Neural cell (in vitro differentiated cells): ENCODE measurements at regions not wholly inside any gene's neighbourhood (a gene's known extent, or its start where the extent isn't known, plus 50 kb on each side); places are given as distances from the start of the nearest gene placed in this dataset.
"Not testable (repeated sequence)": the region's sequence is repeated elsewhere in the genome, so short reads cannot be mapped to it uniquely, and the experiment has no call there.

Experiments
- H2AFZ ChIP-seq: fragments of 200-600, 300-800 bp; sonication (generic), shearing (Covaris generic); 2 replicates; pipeline ENCODE4 v1.6.0; 2014; ENCODE audit warnings: low read depth, mild to moderate bottlenecking, antibody characterized with exemption, low read length, moderate library complexity
- H3F3A ChIP-seq: fragments of 200-600 bp; shearing (Covaris generic); 2 replicates; pipeline ENCODE4 v1.6.1; 2016; ENCODE audit warnings: mild to moderate bottlenecking, moderate library complexity, mixed read lengths, antibody characterized with exemption, low read length; ENCODE audit not compliant: insufficient read depth, poor library complexity, severe bottlenecking
- H3K27ac ChIP-seq: fragments of 200-600, 300-800 bp; sonication (generic), shearing (Covaris generic); 2 replicates; pipeline ENCODE4 v1.5.1; 2014; ENCODE audit warnings: mild to moderate bottlenecking, low read length, moderate library complexity
- H3K27me3 ChIP-seq: fragments of 300-800, 200-600 bp; sonication (generic), shearing (Covaris generic); 2 replicates; pipeline ENCODE4 v1.6.0; 2014; ENCODE audit warnings: mild to moderate bottlenecking, low read depth, low read length, moderate library complexity; ENCODE audit not compliant: insufficient read depth
- H3K36me3 ChIP-seq: fragments of 300-800, 200-600 bp; sonication (generic), shearing (Covaris generic); 2 replicates; pipeline ENCODE4 v1.5.1; 2014; ENCODE audit warnings: mild to moderate bottlenecking, antibody characterized with exemption, low read length, moderate library complexity; ENCODE audit not compliant: insufficient read depth
- H3K4me2 ChIP-seq: fragments of 300-800, 200-600 bp; sonication (generic), shearing (Covaris generic); 2 replicates; pipeline ENCODE4 v1.6.0; 2014; ENCODE audit warnings: mild to moderate bottlenecking, low read length
- H3K4me3 ChIP-seq: fragments of 300-800, 200-600 bp; sonication (generic), shearing (Covaris generic); 2 replicates; pipeline ENCODE4 v1.5.1; 2014; ENCODE audit warnings: mild to moderate bottlenecking, low read length, moderate library complexity
- H3K79me2 ChIP-seq: fragments of 200-600 bp; shearing (Covaris generic); replicated peaks from 2 replicates; pipeline ENCODE4 v1.6.0; 2014; ENCODE audit warnings: mild to moderate bottlenecking, low read length, moderate library complexity; ENCODE audit not compliant: insufficient read depth
- H3K9ac ChIP-seq: fragments of 300-800, 200-600 bp; sonication (generic), shearing (Covaris generic); 2 replicates; pipeline ENCODE4 v1.6.1; 2016; ENCODE audit warnings: mild to moderate bottlenecking, low read length, mixed read lengths
- H3K9me2 ChIP-seq: fragments of 200-600 bp; shearing (Covaris generic); 2 replicates; pipeline ENCODE4 v1.6.1; 2016; ENCODE audit warnings: mild to moderate bottlenecking, low read length, mixed read lengths; ENCODE audit not compliant: insufficient read depth
- H3K9me3 ChIP-seq: fragments of 200-600, 300-800 bp; sonication (generic), shearing (Covaris generic); 2 replicates; pipeline ENCODE4 v1.6.1; 2016; ENCODE audit warnings: mild to moderate bottlenecking, mixed run types, low read length, moderate library complexity, mixed read lengths
- H4K20me1 ChIP-seq: fragments of 200-600 bp; shearing (Covaris generic); 2 replicates; pipeline ENCODE4 v1.6.1; 2016; ENCODE audit warnings: mild to moderate bottlenecking, mixed run types; ENCODE audit not compliant: insufficient read depth
- EP300 ChIP-seq: fragments of 450-650 bp; conservative IDR thresholded peaks from 2 replicates; pipeline ENCODE4 v1.6.1; 2014; ENCODE audit warnings: antibody characterized with exemption, mild to moderate bottlenecking, moderate library complexity; ENCODE audit not compliant: poor library complexity, severe bottlenecking
- EZH2 ChIP-seq: fragments of 200-600, 300-800 bp; shearing (Covaris generic), sonication (generic); IDR thresholded peaks from 2 replicates; pipeline ENCODE4 v1.6.1; 2014; ENCODE audit warnings: antibody characterized with exemption, low read length, borderline replicate concordance, mild to moderate bottlenecking; ENCODE audit not compliant: insufficient read depth, poor library complexity, severe bottlenecking
- MXI1 ChIP-seq: fragments of 450-650 bp; conservative IDR thresholded peaks from 2 replicates; pipeline ENCODE4 v1.6.1; 2014; ENCODE audit warnings: antibody characterized with exemption, mild to moderate bottlenecking; ENCODE audit not compliant: poor library complexity, severe bottlenecking
- POLR2AphosphoS5 ChIP-seq: IDR thresholded peaks from 2 replicates; pipeline ENCODE4 v1.6.1; 2012
- RAD21 ChIP-seq: fragments of 450-650 bp; conservative IDR thresholded peaks from 2 replicates; pipeline ENCODE4 v1.6.1; 2014; ENCODE audit warnings: antibody characterized with exemption, mild to moderate bottlenecking, moderate library complexity
- SMC3 ChIP-seq: fragments of 450-650 bp; conservative IDR thresholded peaks from 2 replicates; pipeline ENCODE4 v1.6.1; 2014; ENCODE audit warnings: antibody characterized with exemption, mild to moderate bottlenecking, moderate library complexity; ENCODE audit not compliant: poor library complexity
- TAF1 ChIP-seq: IDR thresholded peaks from 2 replicates; pipeline ENCODE4 v1.6.1; 2012; ENCODE audit warnings: low read depth
- TF ChIP-seq, protein P1 (sequence below): IDR thresholded peaks from 2 replicates; pipeline ENCODE4 v1.6.1; 2012; ENCODE audit warnings: borderline replicate concordance
- TF ChIP-seq, protein P2 (sequence below): fragments of 450-650 bp; IDR thresholded peaks from 2 replicates; pipeline ENCODE4 v1.5.1; 2014; ENCODE audit warnings: antibody characterized with exemption, mild to moderate bottlenecking, moderate library complexity; ENCODE audit not compliant: poor library complexity, severe bottlenecking

DNA sequence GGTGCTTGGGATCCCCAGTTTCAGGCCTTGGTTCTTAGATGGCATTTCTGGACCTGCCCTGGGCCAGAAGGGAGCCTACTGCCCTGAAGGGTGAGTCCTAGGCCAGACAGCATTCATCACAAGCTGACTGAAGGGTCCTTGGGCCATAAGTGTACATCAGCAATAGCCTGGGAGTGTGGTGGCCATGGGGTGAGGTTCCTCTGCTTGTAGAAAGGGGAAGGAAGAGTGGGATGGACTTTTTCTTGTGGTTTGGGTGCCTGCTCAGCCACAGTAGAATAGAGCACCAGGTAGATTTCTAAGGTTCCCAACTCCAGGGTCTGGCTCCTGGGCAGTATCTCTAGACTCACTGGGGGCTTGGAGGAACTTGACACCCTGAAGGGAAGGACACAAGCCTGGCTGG, 95.2 kb upstream of the PHF24 start:
- Histone ChIP-seq H3K79me2 (no peaks in the 10 kb centered on the region), H3K4me3 (no peak overlapping the region), H3K27ac (no peak overlapping the region), H3K36me3 (no peaks in the 10 kb centered on the region), H3F3A (no peaks in the 10 kb centered on the region), H2AFZ (no peak overlapping the region), H3K9me2 (no peaks in the 10 kb centered on the region), H3K4me2 (no peak overlapping the region), H3K9me3 (no peaks in the 10 kb centered on the region), H4K20me1 (no peaks in the 10 kb centered on the region), H3K27me3 (no peaks in the 10 kb centered on the region), H3K9ac (no peak overlapping the region)
- TF ChIP-seq, protein P1, sequence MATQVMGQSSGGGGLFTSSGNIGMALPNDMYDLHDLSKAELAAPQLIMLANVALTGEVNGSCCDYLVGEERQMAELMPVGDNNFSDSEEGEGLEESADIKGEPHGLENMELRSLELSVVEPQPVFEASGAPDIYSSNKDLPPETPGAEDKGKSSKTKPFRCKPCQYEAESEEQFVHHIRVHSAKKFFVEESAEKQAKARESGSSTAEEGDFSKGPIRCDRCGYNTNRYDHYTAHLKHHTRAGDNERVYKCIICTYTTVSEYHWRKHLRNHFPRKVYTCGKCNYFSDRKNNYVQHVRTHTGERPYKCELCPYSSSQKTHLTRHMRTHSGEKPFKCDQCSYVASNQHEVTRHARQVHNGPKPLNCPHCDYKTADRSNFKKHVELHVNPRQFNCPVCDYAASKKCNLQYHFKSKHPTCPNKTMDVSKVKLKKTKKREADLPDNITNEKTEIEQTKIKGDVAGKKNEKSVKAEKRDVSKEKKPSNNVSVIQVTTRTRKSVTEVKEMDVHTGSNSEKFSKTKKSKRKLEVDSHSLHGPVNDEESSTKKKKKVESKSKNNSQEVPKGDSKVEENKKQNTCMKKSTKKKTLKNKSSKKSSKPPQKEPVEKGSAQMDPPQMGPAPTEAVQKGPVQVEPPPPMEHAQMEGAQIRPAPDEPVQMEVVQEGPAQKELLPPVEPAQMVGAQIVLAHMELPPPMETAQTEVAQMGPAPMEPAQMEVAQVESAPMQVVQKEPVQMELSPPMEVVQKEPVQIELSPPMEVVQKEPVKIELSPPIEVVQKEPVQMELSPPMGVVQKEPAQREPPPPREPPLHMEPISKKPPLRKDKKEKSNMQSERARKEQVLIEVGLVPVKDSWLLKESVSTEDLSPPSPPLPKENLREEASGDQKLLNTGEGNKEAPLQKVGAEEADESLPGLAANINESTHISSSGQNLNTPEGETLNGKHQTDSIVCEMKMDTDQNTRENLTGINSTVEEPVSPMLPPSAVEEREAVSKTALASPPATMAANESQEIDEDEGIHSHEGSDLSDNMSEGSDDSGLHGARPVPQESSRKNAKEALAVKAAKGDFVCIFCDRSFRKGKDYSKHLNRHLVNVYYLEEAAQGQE, result no peak
- TF ChIP-seq POLR2AphosphoS5 (no peak), EP300 (no peak), MXI1 (no peak), TAF1 (no peak), EZH2 (no peak)
- TF ChIP-seq, protein P2, sequence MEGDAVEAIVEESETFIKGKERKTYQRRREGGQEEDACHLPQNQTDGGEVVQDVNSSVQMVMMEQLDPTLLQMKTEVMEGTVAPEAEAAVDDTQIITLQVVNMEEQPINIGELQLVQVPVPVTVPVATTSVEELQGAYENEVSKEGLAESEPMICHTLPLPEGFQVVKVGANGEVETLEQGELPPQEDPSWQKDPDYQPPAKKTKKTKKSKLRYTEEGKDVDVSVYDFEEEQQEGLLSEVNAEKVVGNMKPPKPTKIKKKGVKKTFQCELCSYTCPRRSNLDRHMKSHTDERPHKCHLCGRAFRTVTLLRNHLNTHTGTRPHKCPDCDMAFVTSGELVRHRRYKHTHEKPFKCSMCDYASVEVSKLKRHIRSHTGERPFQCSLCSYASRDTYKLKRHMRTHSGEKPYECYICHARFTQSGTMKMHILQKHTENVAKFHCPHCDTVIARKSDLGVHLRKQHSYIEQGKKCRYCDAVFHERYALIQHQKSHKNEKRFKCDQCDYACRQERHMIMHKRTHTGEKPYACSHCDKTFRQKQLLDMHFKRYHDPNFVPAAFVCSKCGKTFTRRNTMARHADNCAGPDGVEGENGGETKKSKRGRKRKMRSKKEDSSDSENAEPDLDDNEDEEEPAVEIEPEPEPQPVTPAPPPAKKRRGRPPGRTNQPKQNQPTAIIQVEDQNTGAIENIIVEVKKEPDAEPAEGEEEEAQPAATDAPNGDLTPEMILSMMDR, result no peak

DNA sequence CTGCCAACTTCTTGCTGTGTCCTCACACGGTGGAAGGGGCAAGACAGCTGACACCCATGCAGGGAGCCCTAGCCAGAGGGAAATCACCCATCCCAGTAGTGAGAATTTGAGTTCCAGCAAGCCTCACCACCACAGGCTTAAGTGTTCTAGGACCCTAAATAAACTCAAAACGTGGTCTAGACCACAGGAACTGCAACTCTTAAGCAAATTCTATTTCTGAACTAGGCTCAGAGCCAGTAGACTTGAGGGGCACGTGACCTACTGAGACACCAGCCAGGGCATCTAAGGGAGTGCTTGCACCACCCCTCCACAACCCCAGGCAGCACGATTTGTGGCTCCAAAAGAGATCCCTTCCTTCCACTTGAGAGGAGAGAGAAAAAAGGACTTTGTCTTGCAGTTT, 96.0 kb upstream of the PHF24 start:
- Histone ChIP-seq H2AFZ (no peak overlapping the region), H3K4me3 (no peak overlapping the region), H3K4me2 (no peak overlapping the region), H3K79me2 (no peaks in the 10 kb centered on the region), H3K27me3 (no peaks in the 10 kb centered on the region), H3K9me3 (no peaks in the 10 kb centered on the region), H3K9ac (no peak overlapping the region), H3F3A (no peaks in the 10 kb centered on the region), H3K9me2 (no peaks in the 10 kb centered on the region), H4K20me1 (no peaks in the 10 kb centered on the region), H3K27ac (no peak overlapping the region), H3K36me3 (no peaks in the 10 kb centered on the region)
- TF ChIP-seq EZH2, result no peak
- TF ChIP-seq SMC3, result no peak
- no peak for TF ChIP-seq EP300
- no peak for TF ChIP-seq RAD21
- TF ChIP-seq, protein P2, result no peak
- TF ChIP-seq MXI1, result no peak
- no peak for TF ChIP-seq POLR2AphosphoS5
- TF ChIP-seq, protein P1, result no peak
- no peak for TF ChIP-seq TAF1

DNA sequence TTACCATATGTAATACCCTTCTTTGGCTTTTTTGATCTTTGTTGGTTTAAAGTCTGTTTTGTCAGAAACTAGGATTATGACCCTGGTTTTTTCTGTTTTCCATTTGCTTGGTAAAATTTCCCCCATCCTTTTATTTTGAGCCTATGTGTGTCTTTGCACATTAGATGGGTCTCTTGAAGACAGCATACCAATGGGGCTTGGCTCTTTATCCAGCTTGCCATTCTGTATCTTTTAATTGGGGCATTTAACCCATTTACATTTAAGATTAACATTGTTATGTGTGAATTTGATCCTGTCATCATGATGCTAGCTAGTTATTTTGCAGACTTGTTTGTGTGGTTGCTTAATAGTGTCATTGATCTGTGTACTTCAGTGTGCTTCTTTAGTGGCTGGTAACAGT, 103.1 kb upstream of the PHF24 start:
- not testable (repeated sequence) for H3K9ac ChIP-seq, H3K4me2 ChIP-seq, H3K27ac ChIP-seq, H2AFZ ChIP-seq, H3K9me2 ChIP-seq, H3K4me3 ChIP-seq, H3K9me3 ChIP-seq, H4K20me1 ChIP-seq, H3K36me3 ChIP-seq, H3K79me2 ChIP-seq, H3K27me3 ChIP-seq, H3F3A ChIP-seq
